Type B pancreatic cell (in vitro differentiated cells): ENCODE measurements at regions not wholly inside any gene's neighbourhood (a gene's known extent, or its start where the extent isn't known, plus 50 kb on each side); places are given as distances from the start of the nearest gene placed in this dataset.

Experiments
- DNase-seq: peaks from one replicate; pipeline ENCODE4 v3.0.0; 2021; ENCODE audit warnings: mixed read lengths; ENCODE audit not compliant: unreplicated experiment; ENCODE audit errors: extremely low spot score
- H3K27ac Mint-ChIP-seq: 2 replicates; pipeline ENCODE4 v1.8.0; 2021; ENCODE audit warnings: mild to moderate bottlenecking, mixed read lengths
- H3K27me3 Mint-ChIP-seq: 2 replicates; pipeline ENCODE4 v1.8.0; 2021; ENCODE audit warnings: mixed read lengths
- H3K36me3 Mint-ChIP-seq: 2 replicates; pipeline ENCODE4 v1.8.0; 2021; ENCODE audit warnings: mixed read lengths
- H3K4me1 Mint-ChIP-seq: one replicate; pipeline ENCODE4 v1.8.0; 2021; ENCODE audit warnings: mixed read lengths; ENCODE audit not compliant: unreplicated experiment
- H3K4me3 Mint-ChIP-seq: 2 replicates; pipeline ENCODE4 v1.8.0; 2021; ENCODE audit warnings: mild to moderate bottlenecking, mixed read lengths
- H3K9me3 Mint-ChIP-seq: 2 replicates; pipeline ENCODE4 v1.8.0; 2021; ENCODE audit warnings: mixed read lengths
- CTCF ChIP-seq: fragments of 200-600 bp; sonication (generic); conservative IDR thresholded peaks from 2 replicates; pipeline ENCODE4 v1.5.0; 2021; ENCODE audit warnings: antibody characterized with exemption, mild to moderate bottlenecking

GRCh38 chr5:9850456-9850855 lies 220.3 kb upstream of the TAS2R1 start:
- DNase-seq = no peak
- Mint-ChIP-seq H3K4me3 (no peak overlapping the region), H3K36me3 (no peaks in the 10 kb centered on the region), H3K9me3 (peaks cover 6% of the 10 kb centered on the region), H3K27me3 (no peaks in the 10 kb centered on the region), H3K27ac (no peak overlapping the region), H3K4me1 (no peaks in the 10 kb centered on the region)
- TF ChIP-seq CTCF = no peak

GRCh38 chr5:9847631-9848030 lies 217.5 kb upstream of the TAS2R1 start:
- peaks cover 6% of the 10 kb centered on the region for H3K9me3 Mint-ChIP-seq
- H3K36me3 Mint-ChIP-seq = no peaks in the 10 kb centered on the region
- H3K4me3 Mint-ChIP-seq = no peak overlapping the region
- H3K4me1 Mint-ChIP-seq = no peaks in the 10 kb centered on the region
- TF ChIP-seq CTCF = no peak
- H3K27ac Mint-ChIP-seq = no peak overlapping the region
- peaks cover 3% of the 10 kb centered on the region for H3K27me3 Mint-ChIP-seq
- DNase-seq = no peak

- Mint-ChIP-seq H3K36me3 (no peaks in the 10 kb centered on the region), H3K4me3 (no peak overlapping the region), H3K27ac (no peak overlapping the region), H3K27me3 (peaks cover 3% of the 10 kb centered on the region), H3K9me3 (peaks cover 6% of the 10 kb centered on the region), H3K4me1 (no peaks in the 10 kb centered on the region)
- DNase-seq = no peak
- TF ChIP-seq CTCF = no peak
Measured at GRCh38 chr5:9845185-9845584, 215.0 kb upstream of the TAS2R1 start.

- TF ChIP-seq CTCF = no peak
- Mint-ChIP-seq H3K4me3 (no peak overlapping the region), H3K4me1 (peaks cover 16% of the 10 kb centered on the region), H3K27ac (no peak overlapping the region), H3K36me3 (no peaks in the 10 kb centered on the region), H3K9me3 (no peaks in the 10 kb centered on the region), H3K27me3 (peaks cover 14% of the 10 kb centered on the region)
- no peak for DNase-seq
Measured at GRCh38 chr5:9841516-9842170, 211.5 kb upstream of the TAS2R1 start.

- peaks cover 28% of the 10 kb centered on the region for H3K4me1 Mint-ChIP-seq
- no peak overlapping the region for H3K4me3 Mint-ChIP-seq
- peaks cover 21% of the 10 kb centered on the region for H3K27me3 Mint-ChIP-seq
- DNase-seq = no peak
- H3K36me3 Mint-ChIP-seq = no peaks in the 10 kb centered on the region
- no peak for TF ChIP-seq CTCF
- H3K27ac Mint-ChIP-seq = no peak overlapping the region
- no peaks in the 10 kb centered on the region for H3K9me3 Mint-ChIP-seq
Measured at GRCh38 chr5:9838916-9839315, 208.8 kb upstream of the TAS2R1 start.
